GM21447 (cell line): ENCODE measurements at regions not wholly inside any gene's neighbourhood (a gene's known extent, or its start where the extent isn't known, plus 50 kb on each side); places are given as distances from the start of the nearest gene placed in this dataset.
A peak's percentile ranks its signal among the peaks of the same experiment; 100 is the strongest.
"Not testable (repeated sequence)": the region's sequence is repeated elsewhere in the genome, so short reads cannot be mapped to it uniquely, and the experiment has no call there.

Experiments
- ATAC-seq: cut with Tn5 transposase; IDR thresholded peaks from one replicate; pipeline ENCODE4 v1.9.1; 2021; ENCODE audit not compliant: unreplicated experiment

- ATAC-seq = not testable (repeated sequence)
Measured at GRCh38 chr2:87311896-87312441, 290.3 kb upstream of the PLGLB1 start.

- not testable (repeated sequence) for ATAC-seq
Measured at GRCh38 chr2:87314622-87315021, 293.0 kb upstream of the PLGLB1 start.

- ATAC-seq = peak; percentile 61
Measured at GRCh38 chr2:87315183-87315902, 293.7 kb upstream of the PLGLB1 start.

GRCh38 chr2:87317193-87317592 is 295.5 kb upstream of the PLGLB1 start:
- ATAC-seq = not testable (repeated sequence)

GRCh38 chr2:87318814-87319491 is 297.3 kb upstream of the PLGLB1 start:
- ATAC-seq = not testable (repeated sequence)

- ATAC-seq = not testable (repeated sequence)
Measured at GRCh38 chr2:87319705-87320104, 298.1 kb upstream of the PLGLB1 start.

GRCh38 chr2:87321201-87321600 is 299.6 kb upstream of the PLGLB1 start:
- ATAC-seq = not testable (repeated sequence)

GRCh38 chr2:87324335-87325041 is 302.8 kb upstream of the PLGLB1 start:
- not testable (repeated sequence) for ATAC-seq

GRCh38 chr2:87325042-87325910 is 303.6 kb upstream of the PLGLB1 start:
- ATAC-seq = not testable (repeated sequence)

- ATAC-seq = not testable (repeated sequence)
Measured at GRCh38 chr2:87325911-87326294, 304.3 kb upstream of the PLGLB1 start.

GRCh38 chr2:87326754-87327153 is 305.1 kb upstream of the PLGLB1 start:
- not testable (repeated sequence) for ATAC-seq

- ATAC-seq = not testable (repeated sequence)
Measured at GRCh38 chr2:87327648-87328371, 306.2 kb upstream of the PLGLB1 start.

- not testable (repeated sequence) for ATAC-seq
Measured at GRCh38 chr2:87329529-87329928, 307.9 kb upstream of the PLGLB1 start.

- ATAC-seq = not testable (repeated sequence)
Measured at GRCh38 chr2:87330486-87330885, 308.8 kb upstream of the PLGLB1 start.

- ATAC-seq = not testable (repeated sequence)
Measured at GRCh38 chr2:87331940-87332583, 310.4 kb upstream of the PLGLB1 start.

GRCh38 chr2:87334888-87335287 is 313.2 kb upstream of the PLGLB1 start:
- not testable (repeated sequence) for ATAC-seq

- not testable (repeated sequence) for ATAC-seq
Measured at GRCh38 chr2:87338998-87339397, 317.4 kb upstream of the PLGLB1 start.

- not testable (repeated sequence) for ATAC-seq
Measured at GRCh38 chr2:87341601-87342014, 320.0 kb upstream of the PLGLB1 start.

GRCh38 chr2:87342175-87342574 is 320.5 kb upstream of the PLGLB1 start:
- not testable (repeated sequence) for ATAC-seq
